ELR (cell line): ENCODE measurements at regions not wholly inside any gene's neighbourhood (a gene's known extent, or its start where the extent isn't known, plus 50 kb on each side); places are given as distances from the start of the nearest gene placed in this dataset.
"Not testable (repeated sequence)": the region's sequence is repeated elsewhere in the genome, so short reads cannot be mapped to it uniquely, and the experiment has no call there.

Experiments used
- DNase-seq: peaks from one replicate; pipeline ENCODE4 v3.0.0-alpha.2; 2015; ENCODE audit warnings: low read depth

DNA sequence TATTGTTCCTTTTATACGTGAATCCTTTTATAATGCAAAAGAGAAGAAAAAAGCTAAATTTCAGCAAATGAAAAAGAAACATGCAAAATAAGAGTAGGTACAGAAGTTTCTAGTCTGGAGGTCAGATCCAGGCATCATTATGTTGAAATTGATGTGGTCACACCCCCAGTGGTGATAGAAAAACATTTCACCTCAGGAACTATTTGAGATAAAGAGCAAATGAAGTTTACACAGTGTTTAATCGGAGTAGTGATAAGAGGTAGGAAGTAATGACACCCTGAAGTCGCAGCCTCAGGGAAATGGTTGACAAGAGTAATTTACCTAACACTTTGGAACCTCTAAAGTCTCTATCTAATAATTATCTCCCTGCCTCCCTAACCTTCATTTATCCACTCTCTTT, 536.0 kb upstream of the STEAP1 start:
- no peak for DNase-seq

- DNase-seq: no peak
Measured at GRCh38 chr7:89621925-89622641, 532.2 kb upstream of the STEAP1 start.

- peak; percentile 21 for DNase-seq
Measured at GRCh38 chr7:89623018-89623672, 531.1 kb upstream of the STEAP1 start.

GRCh38 chr7:89624155-89624554, 530.1 kb upstream of the STEAP1 start:
- not testable (repeated sequence) for DNase-seq

DNA sequence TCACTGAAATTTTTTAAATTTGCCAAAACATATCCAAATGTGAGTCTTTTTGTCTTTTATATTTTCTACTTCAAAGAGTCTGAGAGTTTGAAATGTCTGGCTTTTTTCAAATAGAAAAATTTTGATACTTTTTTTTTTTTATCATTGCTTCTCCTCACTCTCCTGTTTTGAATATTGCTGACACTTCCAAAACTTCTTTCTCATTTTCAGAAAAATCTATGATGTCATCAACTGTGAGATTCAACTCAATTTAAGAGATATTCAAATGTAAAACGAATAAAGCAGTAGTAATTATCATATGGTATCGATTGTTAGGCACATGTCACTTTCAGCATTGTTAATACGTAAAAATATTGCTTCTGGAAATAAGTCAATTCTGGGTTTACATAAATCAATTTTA, 505.8 kb upstream of the STEAP1 start:
- no peak for DNase-seq

DNA sequence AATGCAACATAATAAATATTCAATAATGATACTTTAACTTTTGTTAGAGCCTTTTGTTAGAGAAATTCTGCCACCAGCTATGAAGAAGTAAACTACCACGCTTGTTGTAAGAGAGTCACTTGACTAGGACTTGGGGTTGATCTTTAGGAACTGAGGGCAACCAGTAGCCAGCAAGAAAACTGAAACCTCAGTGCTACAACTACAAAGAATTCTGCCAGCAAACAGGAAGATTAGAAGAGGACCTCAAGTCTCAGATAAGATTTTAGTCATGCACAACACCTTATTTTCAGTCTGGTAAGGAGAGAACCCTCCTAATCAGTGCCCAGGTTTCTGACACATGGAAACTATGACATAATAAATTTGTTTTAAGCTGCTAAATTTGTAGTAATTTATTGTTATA, 498.3 kb upstream of the STEAP1 start:
- DNase-seq: no peak

GRCh38 chr7:89661876-89662275, 492.4 kb upstream of the STEAP1 start:
- no peak for DNase-seq

GRCh38 chr7:89666136-89666835, 488.0 kb upstream of the STEAP1 start:
- no peak for DNase-seq

- DNase-seq: no peak
Measured at GRCh38 chr7:89680161-89680560, 474.1 kb upstream of the STEAP1 start.

GRCh38 chr7:89681448-89681847, 472.8 kb upstream of the STEAP1 start:
- DNase-seq: no peak

DNA sequence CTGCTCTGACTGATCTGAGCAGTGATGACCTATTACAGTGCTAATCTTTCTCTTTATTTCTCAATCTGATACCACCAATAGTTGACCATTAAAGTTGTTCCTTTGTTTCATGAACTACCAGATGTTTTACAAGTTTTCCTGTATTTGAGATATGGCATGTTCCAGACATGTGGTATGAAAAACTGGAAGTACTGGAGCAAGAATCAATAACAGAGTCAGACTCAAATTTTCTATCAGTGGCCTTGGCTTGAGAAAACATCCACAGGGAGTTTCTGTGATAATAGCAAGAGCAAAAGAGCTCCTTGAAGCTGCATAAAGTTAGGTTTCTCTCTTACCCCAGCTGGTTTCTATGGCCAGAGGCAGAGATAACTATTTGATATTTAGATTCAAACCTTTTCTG, 469.0 kb upstream of the STEAP1 start:
- DNase-seq: no peak

DNA sequence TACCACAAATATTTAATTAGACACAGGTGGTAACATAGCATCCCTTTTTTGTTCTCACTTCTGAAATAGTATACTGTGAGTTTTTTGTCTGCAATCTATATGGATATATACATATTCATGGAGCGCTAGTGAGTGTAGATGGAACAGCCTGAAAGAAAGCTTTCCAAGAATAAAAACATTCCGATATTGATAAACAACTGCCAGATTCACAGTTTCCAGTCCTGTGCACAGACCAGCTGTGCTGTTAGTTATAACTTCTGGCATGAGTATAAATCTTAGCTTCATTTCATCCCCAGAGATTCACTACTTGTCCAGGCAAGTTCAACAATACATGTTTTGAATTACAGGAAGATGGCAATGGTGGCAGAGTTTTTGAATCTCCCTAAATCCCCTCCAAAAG, 467.1 kb upstream of the STEAP1 start:
- DNase-seq: no peak

- DNase-seq: no peak
Measured at GRCh38 chr7:89695241-89695640, 459.0 kb upstream of the STEAP1 start.

DNA sequence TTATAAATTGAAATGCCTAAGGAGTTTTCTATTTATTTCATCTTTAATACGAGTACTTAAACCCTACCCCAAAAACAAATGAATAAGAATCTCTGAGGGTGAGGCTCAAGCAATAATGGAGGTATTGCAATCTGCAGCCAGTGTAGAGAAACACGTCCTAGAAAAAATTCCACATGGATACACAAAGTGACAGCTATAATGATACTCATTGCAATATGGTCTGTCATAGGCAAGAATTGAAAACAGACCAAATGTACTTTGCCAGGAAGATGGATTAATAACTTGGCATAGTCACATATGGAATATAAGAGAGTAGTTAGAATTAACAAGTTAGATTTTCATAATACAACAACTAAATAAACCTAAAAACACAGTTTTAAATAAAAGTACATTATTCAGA, 440.1 kb upstream of the STEAP1 start:
- no peak for DNase-seq

DNA sequence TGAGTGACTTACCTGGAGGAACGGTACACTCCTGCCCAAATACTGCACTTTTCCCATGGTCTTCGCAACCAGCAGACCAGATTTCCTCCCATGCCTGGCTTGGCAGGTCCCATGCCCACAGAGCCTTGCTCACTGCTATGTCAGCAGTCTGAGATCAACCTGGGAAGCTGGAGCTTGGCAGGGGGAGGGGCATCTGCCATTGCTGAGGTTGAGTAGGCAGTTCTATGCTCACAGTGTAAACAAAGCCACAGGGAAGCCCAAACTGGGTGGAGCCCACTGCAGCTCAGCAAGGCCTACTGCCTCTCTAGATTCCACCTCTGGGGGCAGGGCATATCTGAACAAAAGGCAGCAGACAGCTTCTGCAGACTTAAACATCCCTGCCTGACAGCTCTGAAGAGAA, 435.3 kb upstream of the STEAP1 start:
- DNase-seq: not testable (repeated sequence)

DNA sequence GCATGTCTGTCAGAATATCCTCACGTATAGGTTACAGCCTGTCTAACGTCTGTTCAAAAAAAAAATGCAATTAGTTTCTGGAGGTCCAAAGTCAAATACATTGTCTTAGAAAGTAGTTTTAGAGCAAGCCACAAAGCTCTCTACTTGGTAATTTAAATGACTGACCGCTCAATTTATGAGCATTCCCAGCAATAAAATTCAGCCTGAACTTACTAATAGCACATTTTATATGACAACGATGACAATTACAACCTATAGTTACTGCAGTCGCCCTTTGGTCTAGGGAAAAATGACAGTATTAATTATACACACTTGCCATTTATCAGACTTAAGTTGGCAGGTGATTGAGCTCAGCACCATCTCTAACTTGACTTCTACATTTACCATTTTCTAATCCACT, 425.8 kb upstream of the STEAP1 start:
- no peak for DNase-seq

- DNase-seq: no peak
Measured at GRCh38 chr7:89731751-89732445, 422.4 kb upstream of the STEAP1 start.

GRCh38 chr7:89738549-89738948, 415.7 kb upstream of the STEAP1 start:
- no peak for DNase-seq

GRCh38 chr7:89757910-89758309, 396.4 kb upstream of the STEAP1 start:
- DNase-seq: no peak

GRCh38 chr7:89760690-89761089, 393.6 kb upstream of the STEAP1 start:
- DNase-seq: no peak

- DNase-seq: no peak
Measured at GRCh38 chr7:89761173-89761572, 393.1 kb upstream of the STEAP1 start.

DNA sequence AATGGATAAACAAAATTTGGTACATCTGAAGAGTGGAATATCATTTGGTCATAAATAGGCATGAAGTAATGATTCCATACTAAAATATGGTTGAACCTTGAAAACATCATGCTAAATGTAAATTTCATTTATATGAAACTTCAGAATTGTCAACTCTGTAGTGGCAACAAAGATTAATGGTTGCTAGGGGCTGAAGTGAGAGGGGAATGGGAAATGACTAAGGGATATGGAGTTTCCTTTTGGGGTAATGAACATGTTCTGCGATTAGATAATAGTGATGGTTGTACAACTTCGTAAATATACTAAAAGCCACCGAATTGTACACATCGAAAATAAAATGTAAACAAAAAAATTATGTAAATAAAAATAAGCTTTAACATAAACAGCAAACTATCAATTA, 384.1 kb upstream of the STEAP1 start:
- DNase-seq: no peak
